ENCODE measurements at regions not wholly inside any gene's neighbourhood (a gene's known extent, or its start where the extent isn't known, plus 50 kb on each side); places are given as distances from the start of the nearest gene placed in this dataset.
"Not testable (repeated sequence)": the region's sequence is repeated elsewhere in the genome, so short reads cannot be mapped to it uniquely, and the experiment has no call there.

DNA sequence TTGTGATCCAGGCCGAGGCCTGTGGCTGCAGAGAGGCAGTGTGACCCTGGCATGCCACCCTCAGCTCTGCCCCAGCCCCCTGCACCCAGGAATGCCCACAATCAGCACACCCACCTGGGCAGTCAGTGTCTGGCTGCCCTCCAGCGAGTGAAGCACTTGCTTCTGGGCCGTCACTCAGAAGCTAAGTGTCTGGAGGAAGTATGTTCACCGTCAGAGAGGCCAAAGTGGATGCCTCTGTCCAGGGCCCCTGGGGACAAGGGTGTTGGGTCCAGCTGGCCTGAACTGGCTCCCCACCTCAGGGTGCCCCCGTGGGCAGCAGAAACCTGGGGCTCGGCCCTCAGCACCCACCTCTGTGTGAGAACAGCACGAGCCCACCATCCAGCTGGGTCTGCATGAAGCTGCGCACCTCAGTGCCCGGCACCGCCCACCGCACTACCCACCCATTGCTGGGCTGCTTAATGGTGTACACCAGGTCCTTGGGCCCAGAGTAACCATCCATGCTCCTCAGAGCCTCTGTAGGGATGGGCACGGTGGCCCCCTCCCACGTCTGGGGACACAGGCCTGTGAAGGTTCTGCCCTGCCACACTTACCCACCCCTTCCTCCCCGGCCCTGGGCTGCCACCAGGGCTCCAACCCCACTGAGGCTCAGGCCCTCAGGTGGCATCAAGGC is 124.3 kb upstream of the ZSCAN2 start:
- CTCF ChIA-PET; H4K20me1 ChIP-seq (ENCODE audit: insufficient read depth); H3K4me2 ChIP-seq; H2AFZ ChIP-seq (ENCODE audit: low read depth); H3K9ac ChIP-seq; H3K27ac ChIP-seq (ENCODE audit: low read depth in 2 of 2, low read length in 1 of 2); DNase-seq; H3K79me2 ChIP-seq (ENCODE audit: insufficient read depth); H3K36me3 ChIP-seq (replicated peaks in 1 of 2; ENCODE audit: control insufficient read depth in 1 of 2, insufficient read depth in 2 of 2, low read length in 1 of 2); H3K27me3 ChIP-seq (ENCODE audit: insufficient read depth); POLR2A ChIA-PET; H3K4me3 ChIP-seq (ENCODE audit: low read depth in 2 of 2, low read length in 1 of 2); H3K9me2 ChIP-seq; H3K9me3 ChIP-seq; H3K4me1 ChIP-seq (ENCODE audit: control insufficient read depth in 1 of 2, insufficient read depth in 2 of 2, low read depth in 1 of 2, low read length in 1 of 2); H3F3A ChIP-seq (replicated peaks; ENCODE audit: insufficient read depth): not testable (repeated sequence)
- no CpG with 5 or more reads among the region's 14 CpGs for whole genome bisulfite sequencing (ENCODE audit: low lambda C conversion rate)

DNA sequence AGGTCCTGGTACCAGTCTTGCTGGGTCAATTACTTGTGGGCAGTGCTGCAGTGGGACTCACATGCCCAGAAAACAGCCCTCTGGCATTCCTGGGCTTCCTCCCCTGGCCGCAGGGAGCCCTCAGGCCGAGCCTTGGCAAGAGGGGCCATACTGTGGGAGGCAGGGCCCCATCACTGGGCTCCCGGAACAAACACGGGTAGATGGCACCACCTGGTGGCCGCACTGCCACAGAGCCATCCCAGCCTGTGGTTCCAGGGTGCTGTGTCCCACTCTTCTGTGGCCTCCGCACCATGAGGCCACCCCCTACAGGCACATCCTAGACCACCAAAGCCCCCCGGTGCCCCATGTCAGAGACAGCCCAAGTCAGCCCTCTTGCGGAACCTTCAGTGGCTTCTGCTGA is 123.3 kb upstream of the ZSCAN2 start:
- H3K36me3 ChIP-seq (replicated peaks in 1 of 2; ENCODE audit: control insufficient read depth in 1 of 2, insufficient read depth in 2 of 2, low read length in 1 of 2); H3K4me3 ChIP-seq (ENCODE audit: low read depth in 2 of 2, low read length in 1 of 2); H3K9me2 ChIP-seq; H3K4me2 ChIP-seq; H3F3A ChIP-seq (replicated peaks; ENCODE audit: insufficient read depth); H3K27me3 ChIP-seq (ENCODE audit: insufficient read depth); H4K20me1 ChIP-seq (ENCODE audit: insufficient read depth); CTCF ChIA-PET; POLR2A ChIA-PET; H3K9me3 ChIP-seq; H3K27ac ChIP-seq (ENCODE audit: low read depth in 2 of 2, low read length in 1 of 2); DNase-seq; H3K4me1 ChIP-seq (ENCODE audit: control insufficient read depth in 1 of 2, insufficient read depth in 2 of 2, low read depth in 1 of 2, low read length in 1 of 2); H2AFZ ChIP-seq (ENCODE audit: low read depth); H3K9ac ChIP-seq; H3K79me2 ChIP-seq (ENCODE audit: insufficient read depth): not testable (repeated sequence)
- no CpG with 5 or more reads among the region's 8 CpGs for WGBS (ENCODE audit: low lambda C conversion rate)

DNA sequence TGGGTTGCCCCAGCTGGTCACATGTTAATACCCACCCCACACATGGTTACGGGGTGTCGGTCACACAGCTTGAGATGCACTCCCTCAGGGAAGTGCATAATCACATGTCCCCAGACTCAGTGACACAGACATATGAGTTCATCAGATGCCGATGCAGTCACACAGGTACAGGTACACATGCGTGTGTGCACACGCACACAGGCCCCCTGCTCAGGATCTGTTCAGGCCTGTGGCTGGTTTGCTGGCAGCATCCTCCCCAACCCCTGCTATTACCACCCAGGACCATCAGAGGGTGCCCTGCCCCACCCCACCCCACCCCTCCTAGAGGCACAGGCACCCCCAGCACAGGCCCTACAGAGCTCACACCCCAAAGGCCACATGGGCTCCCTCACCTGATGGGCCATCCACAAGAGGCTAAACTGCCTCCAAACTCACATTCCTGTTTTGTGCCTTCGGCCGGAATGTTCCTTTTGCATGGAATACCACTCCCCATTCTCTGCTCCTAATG is 120.6 kb upstream of the ZSCAN2 start:
- H3K9me3 ChIP-seq; H4K20me1 ChIP-seq (ENCODE audit: insufficient read depth); H3K4me2 ChIP-seq; H2AFZ ChIP-seq (ENCODE audit: low read depth); H3K27me3 ChIP-seq (ENCODE audit: insufficient read depth); H3K79me2 ChIP-seq (ENCODE audit: insufficient read depth); H3F3A ChIP-seq (replicated peaks; ENCODE audit: insufficient read depth); CTCF ChIA-PET; DNase-seq; H3K4me1 ChIP-seq (ENCODE audit: control insufficient read depth in 1 of 2, insufficient read depth in 2 of 2, low read depth in 1 of 2, low read length in 1 of 2); H3K4me3 ChIP-seq (ENCODE audit: low read depth in 2 of 2, low read length in 1 of 2); POLR2A ChIA-PET; H3K27ac ChIP-seq (ENCODE audit: low read depth in 2 of 2, low read length in 1 of 2); H3K9me2 ChIP-seq; H3K9ac ChIP-seq; H3K36me3 ChIP-seq (replicated peaks in 1 of 2; ENCODE audit: control insufficient read depth in 1 of 2, insufficient read depth in 2 of 2, low read length in 1 of 2): not testable (repeated sequence)
- no CpG with 5 or more reads among the region's 7 CpGs for WGBS (ENCODE audit: low lambda C conversion rate)

DNA sequence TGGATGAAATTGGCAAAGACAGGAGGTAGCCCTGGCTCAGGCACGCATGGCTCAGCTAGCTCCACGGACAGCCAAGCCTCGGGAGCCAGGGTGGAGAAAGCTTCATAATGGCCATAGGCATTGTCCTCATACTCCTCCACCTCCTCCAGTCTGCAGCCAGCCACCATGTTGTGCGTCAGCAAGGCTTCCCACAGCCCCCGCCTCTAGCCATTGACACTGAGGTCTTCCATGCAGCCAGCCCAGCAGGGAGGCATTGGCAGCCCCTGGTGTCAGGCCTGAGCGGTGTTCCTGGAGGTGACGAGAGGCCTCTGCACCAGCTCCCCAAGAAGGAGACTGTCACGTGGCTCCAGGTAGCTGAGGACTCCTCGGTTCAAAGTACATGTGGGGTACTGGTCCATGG is 117.0 kb upstream of the ZSCAN2 start:
- WGBS (ENCODE audit: low lambda C conversion rate), result 94% methylated on average over 2 of the region's 9 CpGs
- POLR2A ChIA-PET; H3K4me3 ChIP-seq (ENCODE audit: low read depth in 2 of 2, low read length in 1 of 2); H3K27ac ChIP-seq (ENCODE audit: low read depth in 2 of 2, low read length in 1 of 2); H3K9me2 ChIP-seq; DNase-seq; CTCF ChIA-PET; H3F3A ChIP-seq (replicated peaks; ENCODE audit: insufficient read depth); H3K36me3 ChIP-seq (replicated peaks in 1 of 2; ENCODE audit: control insufficient read depth in 1 of 2, insufficient read depth in 2 of 2, low read length in 1 of 2); H3K79me2 ChIP-seq (ENCODE audit: insufficient read depth); H3K4me2 ChIP-seq; H3K9ac ChIP-seq; H4K20me1 ChIP-seq (ENCODE audit: insufficient read depth); H3K27me3 ChIP-seq (ENCODE audit: insufficient read depth); H3K4me1 ChIP-seq (ENCODE audit: control insufficient read depth in 1 of 2, insufficient read depth in 2 of 2, low read depth in 1 of 2, low read length in 1 of 2); H2AFZ ChIP-seq (ENCODE audit: low read depth); H3K9me3 ChIP-seq: not testable (repeated sequence)
